HepG2 (cell line): ENCODE measurements at regions not wholly inside any gene's neighbourhood (a gene's known extent, or its start where the extent isn't known, plus 50 kb on each side); places are given as distances from the start of the nearest gene placed in this dataset.

ENCODE experiments used
- HNF4G ChIP-seq, 2 experiments: sonication (generic) in 1 of 2; formaldehyde crosslinking in 1 of 2; IDR thresholded peaks; 2 replicates each; pipeline versions ENCODE4 v1.4.0 to v1.6.1; 2011 to 2020; ENCODE audit warnings: borderline replicate concordance in 2 of 2, low read depth in 2 of 2, mild to moderate bottlenecking in 2 of 2, low read length in 1 of 2, missing genetic modification reagents in 1 of 2, moderate library complexity in 1 of 2
- KAT7 ChIP-seq: IDR thresholded peaks from 2 replicates; pipeline ENCODE4 v1.6.1; 2018; ENCODE audit warnings: borderline replicate concordance, missing compliant biosample characterization
- MYNN ChIP-seq: sonication (generic); formaldehyde crosslinking; IDR thresholded peaks from 2 replicates; pipeline ENCODE4 v1.4.0; 2020; ENCODE audit warnings: mild to moderate bottlenecking, low read depth, missing genetic modification reagents
- NFIC ChIP-seq: IDR thresholded peaks from 2 replicates; pipeline ENCODE4 v1.6.1; 2012; ENCODE audit warnings: mild to moderate bottlenecking, low read length, inconsistent platforms
- STAT5B ChIP-seq: sonication (generic); formaldehyde crosslinking; IDR thresholded peaks from 2 replicates; pipeline ENCODE4 v1.4.0; 2020; ENCODE audit warnings: missing genetic modification reagents
- TMF1 ChIP-seq: sonication (generic); formaldehyde crosslinking; IDR thresholded peaks from 2 replicates; pipeline ENCODE4 v1.8.1; 2022; ENCODE audit warnings: low read depth, missing genetic modification reagents
- ZNF350 ChIP-seq: sonication (generic); formaldehyde crosslinking; IDR thresholded peaks from 2 replicates; pipeline ENCODE4 v1.4.0; 2020; ENCODE audit warnings: mild to moderate bottlenecking, low read depth, missing genetic modification reagents, borderline replicate concordance
- TF ChIP-seq, protein P1 (sequence below): sonication (generic); formaldehyde crosslinking; IDR thresholded peaks from 2 replicates; pipeline ENCODE4 v1.8.1; 2022; ENCODE audit warnings: low read depth, mild to moderate bottlenecking, missing genetic modification reagents
- TF ChIP-seq, protein P2 (sequence below): sonication (generic); formaldehyde crosslinking; IDR thresholded peaks from 2 replicates; pipeline ENCODE4 v1.5.1; 2020; ENCODE audit warnings: missing genetic modification reagents, mild to moderate bottlenecking, borderline replicate concordance
- TF ChIP-seq, protein P3 (sequence below): sonication (generic); formaldehyde crosslinking; IDR thresholded peaks from 2 replicates; pipeline ENCODE4 v1.5.1; 2020; ENCODE audit warnings: missing genetic modification reagents, mild to moderate bottlenecking, borderline replicate concordance

DNA sequence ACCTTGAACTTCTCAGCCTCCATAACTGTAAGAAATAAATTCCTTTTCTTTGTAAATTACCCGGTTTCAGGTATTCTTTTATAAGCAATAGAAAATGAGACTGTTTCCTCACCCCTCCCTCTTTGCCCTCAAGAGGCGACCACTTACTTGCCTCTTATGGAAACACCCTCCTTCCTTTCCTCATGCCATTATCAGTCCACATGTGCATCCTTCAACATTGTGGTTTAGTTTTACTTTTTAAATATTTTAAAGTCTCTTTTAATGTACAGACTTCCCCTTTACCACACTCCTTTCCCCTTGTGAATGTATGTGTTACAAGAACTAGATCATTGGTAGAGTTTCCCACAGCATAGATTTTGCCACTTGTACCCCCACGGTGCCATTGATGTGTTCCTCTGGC is 202.4 kb upstream of the SIX2 start (continued):
- TF ChIP-seq, protein P1, sequence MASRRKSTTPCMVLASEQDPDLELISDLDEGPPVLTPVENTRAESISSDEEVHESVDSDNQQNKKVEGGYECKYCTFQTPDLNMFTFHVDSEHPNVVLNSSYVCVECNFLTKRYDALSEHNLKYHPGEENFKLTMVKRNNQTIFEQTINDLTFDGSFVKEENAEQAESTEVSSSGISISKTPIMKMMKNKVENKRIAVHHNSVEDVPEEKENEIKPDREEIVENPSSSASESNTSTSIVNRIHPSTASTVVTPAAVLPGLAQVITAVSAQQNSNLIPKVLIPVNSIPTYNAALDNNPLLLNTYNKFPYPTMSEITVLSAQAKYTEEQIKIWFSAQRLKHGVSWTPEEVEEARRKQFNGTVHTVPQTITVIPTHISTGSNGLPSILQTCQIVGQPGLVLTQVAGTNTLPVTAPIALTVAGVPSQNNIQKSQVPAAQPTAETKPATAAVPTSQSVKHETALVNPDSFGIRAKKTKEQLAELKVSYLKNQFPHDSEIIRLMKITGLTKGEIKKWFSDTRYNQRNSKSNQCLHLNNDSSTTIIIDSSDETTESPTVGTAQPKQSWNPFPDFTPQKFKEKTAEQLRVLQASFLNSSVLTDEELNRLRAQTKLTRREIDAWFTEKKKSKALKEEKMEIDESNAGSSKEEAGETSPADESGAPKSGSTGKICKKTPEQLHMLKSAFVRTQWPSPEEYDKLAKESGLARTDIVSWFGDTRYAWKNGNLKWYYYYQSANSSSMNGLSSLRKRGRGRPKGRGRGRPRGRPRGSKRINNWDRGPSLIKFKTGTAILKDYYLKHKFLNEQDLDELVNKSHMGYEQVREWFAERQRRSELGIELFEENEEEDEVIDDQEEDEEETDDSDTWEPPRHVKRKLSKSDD (CRISPR knock-in tag), result no peak
- TF ChIP-seq TMF1 (no peak), ZNF350 (no peak), NFIC (no peak), HNF4G (IDR thresholded peaks at IDR 0.05; ENCODE audit: borderline replicate concordance, low read depth, low read length) (no peak), HNF4G (CRISPR knock-in tag; IDR thresholded peaks at IDR 0.05; ENCODE audit: borderline replicate concordance, low read depth) (no peak), STAT5B (CRISPR knock-in tag) (no peak), KAT7 (CRISPR knock-in tag) (no peak), MYNN (CRISPR knock-in tag) (no peak)
- TF ChIP-seq, protein P2, sequence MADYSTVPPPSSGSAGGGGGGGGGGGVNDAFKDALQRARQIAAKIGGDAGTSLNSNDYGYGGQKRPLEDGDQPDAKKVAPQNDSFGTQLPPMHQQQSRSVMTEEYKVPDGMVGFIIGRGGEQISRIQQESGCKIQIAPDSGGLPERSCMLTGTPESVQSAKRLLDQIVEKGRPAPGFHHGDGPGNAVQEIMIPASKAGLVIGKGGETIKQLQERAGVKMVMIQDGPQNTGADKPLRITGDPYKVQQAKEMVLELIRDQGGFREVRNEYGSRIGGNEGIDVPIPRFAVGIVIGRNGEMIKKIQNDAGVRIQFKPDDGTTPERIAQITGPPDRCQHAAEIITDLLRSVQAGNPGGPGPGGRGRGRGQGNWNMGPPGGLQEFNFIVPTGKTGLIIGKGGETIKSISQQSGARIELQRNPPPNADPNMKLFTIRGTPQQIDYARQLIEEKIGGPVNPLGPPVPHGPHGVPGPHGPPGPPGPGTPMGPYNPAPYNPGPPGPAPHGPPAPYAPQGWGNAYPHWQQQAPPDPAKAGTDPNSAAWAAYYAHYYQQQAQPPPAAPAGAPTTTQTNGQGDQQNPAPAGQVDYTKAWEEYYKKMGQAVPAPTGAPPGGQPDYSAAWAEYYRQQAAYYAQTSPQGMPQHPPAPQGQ (CRISPR knock-in tag), result no peak
- TF ChIP-seq, protein P3, sequence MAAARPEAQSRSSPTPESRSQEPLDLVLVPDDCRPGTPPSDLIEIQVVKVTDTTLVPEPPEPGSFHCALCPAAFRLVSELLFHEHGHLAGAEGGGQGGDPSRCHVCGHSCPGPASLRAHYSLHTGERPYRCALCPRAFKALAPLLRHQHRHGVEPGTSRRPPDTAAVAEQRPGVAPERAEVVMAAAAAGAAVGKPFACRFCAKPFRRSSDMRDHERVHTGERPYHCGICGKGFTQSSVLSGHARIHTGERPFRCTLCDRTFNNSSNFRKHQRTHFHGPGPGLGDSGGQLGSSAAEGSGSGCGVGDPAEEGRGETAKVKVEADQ (CRISPR knock-in tag), result no peak
